NB4 (cell line): ENCODE measurements at regions not wholly inside any gene's neighbourhood (a gene's known extent, or its start where the extent isn't known, plus 50 kb on each side); places are given as distances from the start of the nearest gene placed in this dataset.

Experiments
- CTCF ChIP-seq: IDR thresholded peaks from one replicate; pipeline ENCODE4 v1.5.1; 2012; ENCODE audit warnings: low read depth, low read length
- MAX ChIP-seq: IDR thresholded peaks from 2 replicates; pipeline ENCODE4 v1.6.1; 2011; ENCODE audit warnings: low read depth, low read length
- MYC ChIP-seq: IDR thresholded peaks from 2 replicates; pipeline ENCODE4 v1.6.1; 2011; ENCODE audit warnings: low read depth, low read length
- POLR2A ChIP-seq: IDR thresholded peaks from 2 replicates; pipeline ENCODE4 v1.6.1; 2011; ENCODE audit warnings: mild to moderate bottlenecking; ENCODE audit not compliant: insufficient read length; ENCODE audit errors: extremely low read depth

GRCh38 chrX:112473654-112474053 lies 206.1 kb downstream of the LHFPL1 start:
- TF ChIP-seq MAX = no peak
- TF ChIP-seq POLR2A = no peak
- no peak for TF ChIP-seq CTCF
- no peak for TF ChIP-seq MYC
